OCI-LY3 (cell line): ENCODE measurements at regions not wholly inside any gene's neighbourhood (a gene's known extent, or its start where the extent isn't known, plus 50 kb on each side); places are given as distances from the start of the nearest gene placed in this dataset.

Experiments
- EZH2phosphoT487 ChIP-seq: fragments of 200-600 bp; shearing (Covaris generic); IDR thresholded peaks from 2 replicates; pipeline ENCODE4 v1.6.1; 2018; ENCODE audit warnings: antibody characterized with exemption, mixed run types, low read depth
- TF ChIP-seq, protein P1 (sequence below): fragments of 200-600, 300-600 bp; sonication (generic); IDR thresholded peaks from 2 replicates; pipeline ENCODE4 v1.5.1; 2014; ENCODE audit warnings: antibody characterized with exemption, low read length, low read depth

GRCh38 chr2:100743741-100744140 lies 76.2 kb upstream of the NPAS2 start:
- TF ChIP-seq, protein P1, sequence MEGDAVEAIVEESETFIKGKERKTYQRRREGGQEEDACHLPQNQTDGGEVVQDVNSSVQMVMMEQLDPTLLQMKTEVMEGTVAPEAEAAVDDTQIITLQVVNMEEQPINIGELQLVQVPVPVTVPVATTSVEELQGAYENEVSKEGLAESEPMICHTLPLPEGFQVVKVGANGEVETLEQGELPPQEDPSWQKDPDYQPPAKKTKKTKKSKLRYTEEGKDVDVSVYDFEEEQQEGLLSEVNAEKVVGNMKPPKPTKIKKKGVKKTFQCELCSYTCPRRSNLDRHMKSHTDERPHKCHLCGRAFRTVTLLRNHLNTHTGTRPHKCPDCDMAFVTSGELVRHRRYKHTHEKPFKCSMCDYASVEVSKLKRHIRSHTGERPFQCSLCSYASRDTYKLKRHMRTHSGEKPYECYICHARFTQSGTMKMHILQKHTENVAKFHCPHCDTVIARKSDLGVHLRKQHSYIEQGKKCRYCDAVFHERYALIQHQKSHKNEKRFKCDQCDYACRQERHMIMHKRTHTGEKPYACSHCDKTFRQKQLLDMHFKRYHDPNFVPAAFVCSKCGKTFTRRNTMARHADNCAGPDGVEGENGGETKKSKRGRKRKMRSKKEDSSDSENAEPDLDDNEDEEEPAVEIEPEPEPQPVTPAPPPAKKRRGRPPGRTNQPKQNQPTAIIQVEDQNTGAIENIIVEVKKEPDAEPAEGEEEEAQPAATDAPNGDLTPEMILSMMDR: no peak
- no peak for TF ChIP-seq EZH2phosphoT487
